K562 (cell line): ENCODE measurements at regions not wholly inside any gene's neighbourhood (a gene's known extent, or its start where the extent isn't known, plus 50 kb on each side); places are given as distances from the start of the nearest gene placed in this dataset.
"Not testable (repeated sequence)": the region's sequence is repeated elsewhere in the genome, so short reads cannot be mapped to it uniquely, and the experiment has no call there.

Experiments
- ATAC-seq: fragments of 200-7000 bp; cut with Tn5 transposase; 3 replicates; pipeline ENCODE4 v1.9.1; 2020; ENCODE audit warnings: moderate library complexity
- BruUV-seq: library from RNA; stranded (reverse); fragments of 400-500 nt; replicated peaks from 2 replicates; lab custom pipeline; 2021; lab: Mats Ljungman, UMichigan
- CTCF ChIA-PET: fragments of 300-600 bp; formaldehyde crosslinking; extraction: SDS; loops from one replicate; lab custom pipeline; 2021; ENCODE audit warnings: low intra/inter-chr PET ratio; lab: Yijun Ruan, JAX
- POLR2A ChIA-PET: fragments of 300-600, 350-650 bp; sonication (Branson Sonifier 250); formaldehyde crosslinking; extraction: SDS; loops from one replicate; lab custom pipeline; 2021; ENCODE audit warnings: antibody characterized with exemption, inconsistent platforms; lab: Yijun Ruan, JAX
- DNase-seq, 4 experiments: peaks; one replicate each; pipeline versions ENCODE4 v3.0.0 to v3.0.0-alpha.2; 2011 to 2018; ENCODE audit warnings: low spot score in 3 of 4, mixed read lengths in 3 of 4; ENCODE audit errors: extremely low read depth in 1 of 4
- FAIRE-seq: peaks from 2 replicates; lab custom pipeline; 2011; peaks lifted over from hg19 to GRCh38; lab: Jason Lieb, UNC
- H2AFZ ChIP-seq: 2 replicates; pipeline ENCODE4 v1.6.0; 2011; ENCODE audit warnings: low read depth, low read length, control low read depth, inconsistent platforms
- H3K27ac ChIP-seq: fragments of 200-600 bp; 3 replicates; pipeline ENCODE4 v1.8.0; 2011; ENCODE audit warnings: low read depth, mild to moderate bottlenecking, control low read depth, inconsistent platforms, low read length, moderate library complexity, mixed read lengths; ENCODE audit errors: extremely low read depth
- H3K27me3 ChIP-seq, 2 experiments: fragments of 300-600 bp in 1 of 2; 2 replicates in 1 of 2; 3 replicates in 1 of 2; pipeline versions ENCODE4 v1.6.0 to v1.8.0; 2011; ENCODE audit warnings: inconsistent platforms in 2 of 2, low read length in 2 of 2, mild to moderate bottlenecking in 1 of 2, mixed read lengths in 1 of 2, moderate library complexity in 1 of 2; ENCODE audit not compliant: control insufficient read depth in 2 of 2, insufficient read depth in 2 of 2
- H3K36me3 ChIP-seq: fragments of 300-600 bp; 3 replicates; pipeline ENCODE4 v1.8.0; 2011; ENCODE audit warnings: mild to moderate bottlenecking, low read length, inconsistent platforms; ENCODE audit not compliant: control insufficient read depth, insufficient read depth
- H3K4me1 ChIP-seq, 2 experiments: fragments of 200-600 bp in 1 of 2; replicated peaks in 1 of 2; 2 replicates in 1 of 2; 3 replicates in 1 of 2; pipeline versions ENCODE4 v1.5.1 to v1.8.0; 2011; ENCODE audit warnings: inconsistent platforms in 2 of 2, low read length in 2 of 2, mild to moderate bottlenecking in 1 of 2, mixed read lengths in 1 of 2, moderate library complexity in 1 of 2; ENCODE audit not compliant: control insufficient read depth in 2 of 2, insufficient read depth in 2 of 2
- H3K4me2 ChIP-seq: 2 replicates; pipeline ENCODE4 v1.6.1; 2011; ENCODE audit warnings: low read length, control low read depth, inconsistent platforms, mixed read lengths; ENCODE audit not compliant: insufficient read depth
- H3K4me3 ChIP-seq: fragments of 200-600 bp; sonication (generic), shearing (Covaris generic); 2 replicates; pipeline ENCODE4 v1.5.1; 2016; ENCODE audit warnings: control low read depth, inconsistent platforms
- H3K79me2 ChIP-seq: fragments of 200-600 bp; 3 replicates; pipeline ENCODE4 v1.8.0; 2011; ENCODE audit warnings: low read length, inconsistent platforms; ENCODE audit not compliant: control insufficient read depth, insufficient read depth
- H3K9ac ChIP-seq, 2 experiments: 2 replicates each; pipeline versions ENCODE4 v1.6.0 to v1.6.1; 2011; ENCODE audit warnings: low read depth in 2 of 2, low read length in 2 of 2, control low read depth in 1 of 2, inconsistent platforms in 1 of 2, mild to moderate bottlenecking in 1 of 2, mixed read lengths in 1 of 2; ENCODE audit not compliant: insufficient read depth in 1 of 2
- H3K9me1 ChIP-seq: one replicate; pipeline ENCODE4 v1.6.0; 2011; ENCODE audit warnings: inconsistent platforms, mild to moderate bottlenecking, low read length, moderate library complexity; ENCODE audit not compliant: control insufficient read depth, insufficient read depth
- H3K9me3 ChIP-seq: replicated peaks from 2 replicates; pipeline ENCODE4 v1.5.1; 2011; ENCODE audit warnings: low read depth, low read length, inconsistent platforms; ENCODE audit not compliant: control insufficient read depth, insufficient read depth
- H4K20me1 ChIP-seq: replicated peaks from 2 replicates; pipeline ENCODE4 v1.6.1; 2011; ENCODE audit warnings: low read length, inconsistent platforms, mixed read lengths; ENCODE audit not compliant: control insufficient read depth, insufficient read depth
- NFIC ChIP-seq: fragments of 450-650 bp; IDR thresholded peaks from 2 replicates; pipeline ENCODE4 v1.6.1; 2017; ENCODE audit warnings: mild to moderate bottlenecking, inconsistent platforms
- ZNF184 ChIP-seq: sonication (generic); formaldehyde crosslinking; IDR thresholded peaks from 2 replicates; pipeline ENCODE4 v1.5.0; 2020; ENCODE audit warnings: missing genetic modification reagents
- WGBS: fragments of 100-300 bp; shearing (Covaris generic); methylation state at CpG from one replicate; pipeline ENCODE4 v1.1.6; 2016; ENCODE audit warnings: low coverage, mixed read lengths; ENCODE audit not compliant: insufficient coverage; ENCODE audit errors: missing lambda C conversion rate; 5-methylcytosine and 5-hydroxymethylcytosine counted together
- in situ Hi-C: fragments of 300-500 bp; cut with MboI; formaldehyde crosslinking; loops from 4 replicates; pipeline ENCODE4 v1.15.0; 2018; ENCODE audit warnings: inconsistent platforms, mixed read lengths
- intact Hi-C: fragments of 100-400 bp; cut with micrococcal nuclease; formaldehyde crosslinking; loops from 2 replicates; pipeline ENCODE4 v1.14.2; 2022

GRCh38 chr5:109283086-109283485 is 126.7 kb downstream of the PJA2 start:
- POLR2A ChIA-PET, intact Hi-C loops, H3K9ac ChIP-seq, H3K79me2 ChIP-seq, H3K36me3 ChIP-seq, CTCF ChIA-PET, H3K27ac ChIP-seq, DNase-seq, H3K9me1 ChIP-seq, H3K4me3 ChIP-seq, in situ Hi-C loops, H4K20me1 ChIP-seq, H3K4me1 ChIP-seq, FAIRE-seq, ATAC-seq, H3K4me2 ChIP-seq, BruUV-seq, H2AFZ ChIP-seq, H3K27me3 ChIP-seq, H3K9me3 ChIP-seq: not testable (repeated sequence)
- WGBS, result 0% methylated on average over 1 of the region's 1 CpG

- no peak overlapping the region for H2AFZ ChIP-seq
- no peaks in the 10 kb centered on the region for H3K36me3 ChIP-seq
- no peaks in the 10 kb centered on the region for H3K79me2 ChIP-seq
- ChIA-PET CTCF (no interaction called here), POLR2A (interaction anchor here (0.7 to 1.2 kb wide), 2 partner anchors 13 to 644 kb away, joined by 3 read pairs; no protein-coding TSS in a partner anchor)
- in situ Hi-C loops, result no loop called here
- FAIRE-seq (no peak), DNase-seq (no peak), ATAC-seq (no peak)
- no peaks in the 10 kb centered on the region for H3K9me3 ChIP-seq
- 0% methylated on average over 3 of the region's 3 CpGs for WGBS
- H4K20me1 ChIP-seq, result no peaks in the 10 kb centered on the region
- BruUV-seq, result no TSS peak
- no peak overlapping the region for H3K9ac ChIP-seq
- H3K27ac ChIP-seq, result no peak overlapping the region
- no peaks in the 10 kb centered on the region for H3K27me3 ChIP-seq
- no peak overlapping the region for H3K4me3 ChIP-seq
- no peak overlapping the region for H3K4me2 ChIP-seq
- TF ChIP-seq NFIC (peak; percentile 46), ZNF184 (CRISPR knock-in tag) (no peak)
- no peaks in the 10 kb centered on the region for H3K9me1 ChIP-seq
- H3K4me1 ChIP-seq, result no peaks in the 10 kb centered on the region
- intact Hi-C loops, result no loop called here
These were observed 128.6 kb downstream of the PJA2 start for GRCh38 chr5:109281136-109281690.
